SK-N-MC (cell line): ENCODE measurements at regions not wholly inside any gene's neighbourhood (a gene's known extent, or its start where the extent isn't known, plus 50 kb on each side); places are given as distances from the start of the nearest gene placed in this dataset.

Experiments used
- EZH2 ChIP-seq: fragments of 200-600 bp; sonication (generic); IDR thresholded peaks from one replicate; pipeline ENCODE4 v1.6.1; 2017; ENCODE audit warnings: antibody characterized with exemption
- FOXP2 ChIP-seq: optimal IDR thresholded peaks from 2 replicates; pipeline ENCODE3; 2011; ENCODE audit warnings: mild to moderate bottlenecking, moderate library complexity; ENCODE audit not compliant: insufficient read depth; ENCODE audit errors: extremely low read length, control extremely low read depth
- POLR2AphosphoS5 ChIP-seq: IDR thresholded peaks from 2 replicates; pipeline ENCODE4 v1.6.1; 2012; ENCODE audit warnings: mild to moderate bottlenecking, low read depth, low read length, borderline replicate concordance

DNA sequence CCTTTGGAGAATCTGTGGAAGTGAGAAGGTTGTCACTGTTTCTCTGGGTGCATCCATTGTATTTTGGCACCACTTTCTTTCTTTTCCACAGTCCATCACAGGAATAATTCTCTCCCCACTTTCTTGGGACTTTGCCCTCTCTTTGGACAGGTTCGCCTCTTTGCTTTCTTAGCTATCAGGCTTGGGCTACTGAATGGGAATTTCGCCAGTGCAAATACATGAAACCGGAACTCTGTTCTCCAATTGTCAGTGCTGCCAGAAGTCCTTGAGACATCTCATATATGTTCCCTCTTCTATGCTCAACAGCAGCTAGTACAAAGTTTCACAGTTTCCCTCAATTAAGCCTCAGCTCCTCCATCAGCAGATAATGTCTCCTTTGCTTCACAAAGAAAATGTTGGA, 76.2 kb downstream of the NABP1 start:
- TF ChIP-seq POLR2AphosphoS5: no peak
- TF ChIP-seq EZH2: no peak
- no peak for TF ChIP-seq FOXP2
